ENCODE measurements at regions not wholly inside any gene's neighbourhood (a gene's known extent, or its start where the extent isn't known, plus 50 kb on each side); places are given as distances from the start of the nearest gene placed in this dataset.
"Not testable (repeated sequence)": the region's sequence is repeated elsewhere in the genome, so short reads cannot be mapped to it uniquely, and the experiment has no call there.

DNA sequence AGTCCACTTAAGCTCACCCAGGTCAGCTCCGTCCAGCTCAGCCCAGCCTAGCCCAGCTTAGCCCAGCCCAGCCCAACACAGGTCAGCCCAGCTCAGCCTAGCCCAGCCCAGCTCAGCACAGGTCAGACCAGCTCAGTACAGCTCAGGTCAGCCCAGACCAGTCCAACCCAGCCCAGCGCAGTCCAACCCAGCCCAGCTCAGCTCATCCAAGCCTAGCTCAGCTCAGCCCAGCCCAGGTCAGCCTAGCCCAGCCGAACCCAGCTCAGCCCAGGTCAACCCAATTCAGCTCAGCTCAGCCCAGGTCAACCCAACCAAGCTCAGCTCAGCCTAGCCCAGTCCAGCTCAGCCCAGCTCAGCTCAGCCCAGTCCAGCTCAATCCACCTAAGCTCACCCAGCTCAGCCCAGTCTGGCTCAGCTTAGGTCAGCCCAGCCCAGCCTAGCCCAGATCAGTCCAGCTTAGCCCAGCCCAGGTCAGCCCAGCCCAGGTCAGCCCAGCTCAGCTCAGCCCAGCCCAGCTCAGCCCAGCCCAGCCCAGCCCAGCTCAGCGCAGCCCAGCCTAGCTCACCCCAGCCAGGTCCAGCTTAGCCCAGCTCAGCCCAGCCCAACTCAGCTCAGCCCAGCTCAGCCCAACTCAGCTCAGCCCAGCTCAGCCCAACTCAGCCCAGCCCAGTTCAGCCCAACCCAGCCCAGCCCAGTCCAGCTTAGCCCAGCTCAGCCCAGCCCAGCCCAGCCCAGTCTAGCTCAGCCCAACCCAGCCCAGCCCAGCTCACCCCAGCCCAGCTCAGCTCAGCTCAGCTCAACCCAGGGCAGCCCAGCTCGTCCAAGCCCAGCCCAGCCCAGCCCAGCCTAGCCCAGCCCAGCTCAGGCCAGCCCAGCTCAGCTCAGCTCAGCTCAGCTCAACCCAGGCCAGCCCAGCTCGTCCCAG lies 184.0 kb downstream of the TMEM121 start:
- no peak for DNase-seq (ENCODE audit: low read depth)

DNA sequence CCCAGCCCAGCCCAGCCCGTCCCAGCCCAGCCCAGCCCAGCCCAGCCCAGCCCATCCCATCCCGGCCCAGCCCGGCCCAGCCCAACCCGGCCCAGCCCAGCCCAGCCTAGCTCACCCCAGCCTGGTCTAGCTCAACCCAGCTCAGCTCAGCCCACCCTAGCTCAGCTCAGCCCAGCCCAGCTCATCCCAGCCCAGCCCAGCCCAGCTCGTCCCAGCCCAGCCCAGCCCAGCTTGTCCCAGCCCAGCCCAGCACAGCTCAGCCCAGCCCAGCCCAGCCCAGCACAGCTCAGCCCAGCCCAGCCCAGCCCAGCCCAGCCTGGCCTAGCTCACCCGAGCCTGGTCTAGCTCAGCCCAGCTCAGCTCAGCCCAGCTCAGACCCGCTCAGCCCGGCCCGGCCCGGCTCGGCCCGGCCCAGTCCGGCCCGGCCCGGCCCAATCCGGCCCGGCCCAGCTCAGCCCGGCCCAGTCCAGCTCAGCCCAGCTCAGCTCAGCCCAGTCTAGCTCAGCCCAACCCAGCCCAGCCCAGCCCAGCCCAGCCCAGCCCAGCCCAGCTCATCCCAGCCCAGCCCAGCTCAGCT lies 184.7 kb downstream of the TMEM121 start:
- no peak for DNase-seq (ENCODE audit: low read depth)

DNA sequence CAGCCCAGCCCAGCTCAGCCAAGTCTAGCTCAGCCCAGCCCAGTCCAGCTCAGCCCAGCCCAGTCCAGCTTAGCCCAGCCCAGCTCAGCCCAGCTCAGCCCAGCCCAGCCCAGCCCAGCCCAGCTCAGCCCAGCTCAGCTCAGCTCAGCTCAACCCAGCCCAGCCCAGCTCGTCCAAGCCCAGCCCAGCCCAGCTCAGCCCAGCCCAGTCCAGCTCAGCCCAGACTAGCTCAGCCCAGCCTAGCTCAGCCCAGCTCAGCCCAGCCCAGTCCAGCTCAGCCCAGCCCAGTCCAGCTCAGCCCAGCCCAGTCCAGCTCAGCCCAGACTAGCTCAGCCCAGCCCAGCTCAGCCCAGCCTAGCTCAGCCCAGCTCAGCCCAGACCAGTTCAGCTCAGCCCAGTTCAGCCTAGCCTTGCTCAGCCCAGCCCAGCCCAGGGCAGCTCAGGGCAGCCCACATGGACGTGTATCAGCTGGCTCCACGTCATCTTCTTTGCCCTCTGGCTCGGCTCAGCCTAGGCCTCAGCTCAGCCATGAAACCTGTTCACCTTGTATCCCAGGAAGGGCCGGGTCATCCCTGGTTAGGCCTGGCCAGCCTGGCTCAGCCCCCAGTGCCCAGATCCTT lies 185.6 kb downstream of the TMEM121 start:
- DNase-seq (ENCODE audit: low read depth) = no peak

DNA sequence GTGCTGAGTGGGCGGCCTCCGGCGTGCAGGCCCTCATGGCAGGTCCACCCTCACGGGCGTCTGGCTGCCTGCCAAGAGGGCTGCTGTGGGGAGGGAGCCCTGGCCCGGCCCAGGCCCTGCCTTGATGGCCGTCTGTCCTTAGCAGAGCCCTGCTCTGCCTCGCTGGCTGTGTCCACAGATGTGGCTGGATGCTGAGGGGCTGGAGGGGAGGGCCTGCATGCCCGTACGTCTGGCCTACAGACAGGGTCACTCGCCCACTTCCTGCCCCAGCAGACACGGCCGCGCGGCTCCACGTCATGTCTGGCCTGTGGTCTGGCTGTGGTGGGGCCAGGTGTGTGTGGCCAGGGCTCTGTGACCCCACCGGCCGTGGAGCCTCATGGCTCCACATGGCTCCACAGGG lies 186.3 kb downstream of the TMEM121 start:
- DNase-seq (ENCODE audit: low read depth) = not testable (repeated sequence)

DNA sequence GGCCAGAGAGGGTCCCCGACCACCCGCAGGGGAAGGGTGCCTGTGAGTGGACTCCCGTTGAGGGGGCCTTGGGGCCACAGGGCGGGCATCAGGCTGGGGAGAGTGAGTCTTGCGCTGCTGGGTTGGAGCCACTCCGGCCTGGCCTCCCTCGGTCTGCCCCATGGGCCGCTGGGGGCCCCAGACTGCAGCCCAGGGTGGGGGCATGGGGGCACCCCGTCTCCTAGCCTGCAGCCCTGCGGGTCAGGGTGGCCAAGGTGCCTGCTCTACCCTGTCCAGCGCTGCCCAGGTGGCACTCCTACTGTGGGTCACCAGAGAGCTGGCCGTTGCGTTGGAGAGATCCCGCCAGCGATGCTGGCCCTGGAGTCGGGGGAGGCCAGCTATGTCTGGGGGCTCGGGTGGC lies 186.8 kb downstream of the TMEM121 start:
- DNase-seq (ENCODE audit: low read depth) = not testable (repeated sequence)

DNA sequence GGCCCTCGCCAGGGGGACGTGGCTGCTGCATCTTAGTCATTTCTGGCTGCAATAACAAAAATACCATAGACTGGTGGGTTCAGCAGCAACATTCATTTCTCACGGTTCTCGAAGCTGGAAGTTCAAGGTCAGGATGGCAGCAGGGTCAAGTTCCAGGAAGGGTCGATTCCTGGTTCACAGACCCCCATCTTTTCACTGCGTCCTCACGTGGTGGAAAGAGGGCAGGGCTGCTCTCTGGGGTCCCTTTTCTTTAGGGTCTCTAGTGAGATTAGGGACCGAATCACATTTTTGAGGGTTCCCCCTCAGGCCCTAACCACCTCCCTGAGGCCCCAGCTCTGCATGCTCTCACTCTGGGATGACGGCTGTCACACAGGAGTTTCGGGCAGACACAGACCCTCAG lies 187.5 kb downstream of the TMEM121 start:
- DNase-seq (ENCODE audit: low read depth) = not testable (repeated sequence)

DNA sequence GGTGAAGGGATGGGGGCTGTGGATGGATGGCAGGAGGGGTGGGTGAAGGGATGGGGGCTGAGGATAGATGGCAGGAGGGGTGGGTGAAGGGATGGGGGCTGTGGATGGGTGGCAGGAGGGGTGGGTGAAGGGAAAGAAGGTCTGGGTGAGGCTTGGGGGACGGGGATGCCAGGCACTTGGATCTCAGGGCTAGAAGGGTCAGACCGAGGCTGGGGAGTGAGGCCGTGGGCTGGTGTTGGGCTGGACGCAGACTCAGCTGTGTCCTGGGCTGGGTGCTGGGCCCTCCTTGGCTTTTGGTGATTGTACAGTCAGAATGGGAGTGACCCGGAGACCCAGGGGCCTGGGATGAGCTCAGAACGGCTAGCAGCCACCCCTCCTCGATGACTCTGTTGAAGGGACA lies 192.4 kb downstream of the TMEM121 start:
- DNase-seq (ENCODE audit: low read depth) = not testable (repeated sequence)

DNA sequence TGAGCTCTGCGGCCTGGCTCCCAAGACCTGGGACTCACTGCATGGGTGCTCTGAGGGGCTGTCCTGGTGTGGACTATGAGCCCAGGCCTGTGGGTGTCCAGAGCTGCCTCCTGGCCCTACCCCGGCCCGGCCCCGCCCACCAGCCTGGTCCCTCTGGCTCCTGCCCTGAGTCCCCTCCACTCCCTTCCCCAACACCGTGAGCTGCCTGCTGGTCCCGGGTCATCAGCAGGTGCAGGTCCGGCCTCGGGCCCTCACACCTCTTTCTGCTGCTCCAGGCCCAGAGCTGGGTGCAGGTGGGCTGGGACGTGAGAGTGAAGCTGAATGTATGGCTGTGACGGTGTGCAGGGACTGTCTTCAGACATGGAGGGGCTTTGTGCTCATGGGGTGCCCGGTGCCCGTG lies 193.7 kb downstream of the TMEM121 start:
- not testable (repeated sequence) for DNase-seq (ENCODE audit: low read depth)

DNA sequence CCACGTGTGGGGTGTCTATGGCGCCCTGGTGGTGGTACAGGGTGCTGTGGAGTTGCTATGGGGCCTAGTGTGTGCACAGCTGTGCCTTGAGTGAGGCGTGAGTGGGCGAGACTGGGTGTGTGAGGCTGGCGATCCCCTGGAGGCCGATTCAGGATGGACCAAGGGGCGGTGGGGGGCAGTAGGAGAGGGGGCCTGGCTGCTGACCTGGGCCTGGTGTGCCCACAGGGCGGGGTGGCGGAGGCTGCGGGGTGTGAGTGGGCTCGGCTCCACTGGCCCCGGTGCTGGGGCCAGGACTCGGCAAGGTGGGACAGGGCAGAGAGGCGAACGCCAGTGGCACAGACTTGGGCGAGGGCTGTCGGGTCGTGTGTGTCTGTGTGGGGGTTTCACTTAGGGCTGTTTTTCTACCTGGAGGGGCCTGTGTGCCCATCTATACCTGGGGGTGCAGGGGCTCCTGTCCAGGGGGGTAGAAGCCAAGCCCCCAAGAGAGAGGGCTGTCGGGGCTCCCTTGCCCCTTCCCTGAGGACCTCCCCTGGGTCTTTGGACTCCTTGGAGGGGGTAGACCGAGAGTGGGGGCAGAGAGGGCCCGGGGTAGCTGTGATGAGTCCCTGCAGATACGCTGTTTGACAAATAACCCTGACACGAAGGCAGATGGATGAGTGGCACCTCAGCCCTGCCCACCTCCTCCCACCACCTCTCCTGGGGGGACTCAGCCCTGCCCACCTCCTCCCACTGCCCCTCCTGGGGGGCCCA lies 194.6 kb downstream of the TMEM121 start:
- DNase-seq (ENCODE audit: low read depth) = not testable (repeated sequence)

DNA sequence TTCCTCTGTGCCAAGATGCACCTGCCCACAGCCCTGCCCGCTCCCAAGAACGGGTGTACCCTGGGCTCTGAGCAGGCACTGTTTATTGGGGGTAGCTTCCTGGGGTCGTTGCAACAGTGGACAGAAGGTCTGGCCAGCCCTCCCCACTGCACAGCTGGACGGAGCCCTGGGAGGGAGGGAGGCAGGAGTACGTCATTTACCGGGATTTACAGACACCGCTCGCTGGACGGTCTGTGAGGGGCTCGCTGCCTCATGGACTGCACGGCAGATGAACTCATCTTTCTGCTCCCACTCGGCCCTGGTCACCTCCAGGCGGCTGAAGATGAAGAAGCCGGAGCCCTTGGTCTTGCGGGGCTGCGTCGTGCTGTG lies 195.2 kb downstream of the TMEM121 start:
- DNase-seq (ENCODE audit: low read depth) = not testable (repeated sequence)

DNA sequence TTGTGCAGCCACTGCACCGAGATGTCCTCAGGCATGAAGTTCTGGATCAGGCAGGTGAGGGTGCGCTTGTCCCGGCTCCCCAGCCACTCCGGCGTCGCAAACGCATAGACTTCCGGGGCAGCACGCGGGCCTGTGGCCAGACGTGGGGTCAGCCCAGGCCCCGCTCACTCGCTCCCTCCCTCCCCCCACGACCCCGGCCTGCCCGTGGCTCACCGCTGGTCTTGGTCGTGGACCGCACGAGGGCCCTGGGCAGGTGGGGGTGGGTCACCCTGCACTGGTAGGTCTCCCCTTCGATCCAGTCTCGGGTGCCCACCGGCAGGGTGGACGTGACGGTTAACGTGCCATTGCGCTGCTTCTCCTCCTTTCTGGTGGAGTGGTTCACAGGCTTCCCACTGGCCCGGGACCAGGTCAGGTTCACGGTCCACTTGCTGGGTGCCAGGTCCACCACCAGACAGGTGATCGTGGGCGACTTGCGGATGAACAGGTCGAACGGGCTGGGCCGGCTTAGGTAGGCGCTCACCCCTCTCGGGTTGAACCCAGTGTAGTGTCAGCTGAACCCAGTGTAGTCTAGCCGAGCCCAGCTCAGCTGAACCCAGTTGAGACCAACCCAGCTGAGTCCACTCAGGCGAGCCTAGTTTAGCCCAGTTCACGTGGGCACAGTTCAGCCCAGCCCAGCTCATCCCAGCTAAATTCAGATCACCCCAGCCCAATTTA lies 195.8 kb downstream of the TMEM121 start:
- DNase-seq (ENCODE audit: low read depth) = not testable (repeated sequence)

DNA sequence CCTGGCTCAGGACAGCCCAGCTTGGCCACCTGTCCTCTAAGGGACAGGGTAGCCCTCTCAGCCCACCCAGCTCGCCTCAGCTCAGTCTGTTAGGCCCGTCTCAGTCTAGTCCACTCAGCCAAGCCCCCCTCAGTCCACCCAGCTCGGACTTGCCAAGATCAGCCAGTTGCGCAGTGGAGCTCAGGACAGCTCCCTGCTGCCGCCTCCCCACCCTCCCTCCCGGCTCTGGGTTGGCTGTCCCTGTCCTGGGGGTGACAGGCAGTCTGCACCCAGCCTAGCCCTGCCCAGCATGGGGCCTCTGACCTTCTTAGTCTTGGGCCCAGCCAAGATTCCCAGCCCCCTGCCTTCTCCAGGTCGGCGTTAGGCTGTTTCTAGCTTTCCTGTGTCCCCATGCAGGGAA lies 196.9 kb downstream of the TMEM121 start:
- DNase-seq (ENCODE audit: low read depth) = not testable (repeated sequence)

DNA sequence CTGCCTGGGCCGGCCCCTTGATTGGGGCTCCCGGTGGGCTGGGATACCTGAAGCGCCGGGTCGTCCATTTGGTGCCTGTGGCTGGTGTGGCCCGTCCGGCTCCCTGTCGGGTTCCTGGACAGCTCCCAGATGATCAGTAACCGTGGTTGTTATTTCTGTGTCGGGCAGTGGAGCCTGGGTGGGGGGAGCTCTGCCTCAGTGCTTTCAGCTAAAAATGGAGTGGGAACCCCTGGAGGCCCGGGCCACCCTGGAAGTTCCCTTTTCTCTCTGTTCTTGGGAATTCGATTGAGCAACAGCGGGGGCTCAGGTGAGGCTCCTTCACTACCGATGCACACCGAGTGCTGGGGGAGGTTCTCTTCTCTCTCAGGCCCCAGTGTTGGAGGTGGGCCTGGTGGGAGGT lies 197.4 kb downstream of the TMEM121 start:
- not testable (repeated sequence) for DNase-seq (ENCODE audit: low read depth)

DNA sequence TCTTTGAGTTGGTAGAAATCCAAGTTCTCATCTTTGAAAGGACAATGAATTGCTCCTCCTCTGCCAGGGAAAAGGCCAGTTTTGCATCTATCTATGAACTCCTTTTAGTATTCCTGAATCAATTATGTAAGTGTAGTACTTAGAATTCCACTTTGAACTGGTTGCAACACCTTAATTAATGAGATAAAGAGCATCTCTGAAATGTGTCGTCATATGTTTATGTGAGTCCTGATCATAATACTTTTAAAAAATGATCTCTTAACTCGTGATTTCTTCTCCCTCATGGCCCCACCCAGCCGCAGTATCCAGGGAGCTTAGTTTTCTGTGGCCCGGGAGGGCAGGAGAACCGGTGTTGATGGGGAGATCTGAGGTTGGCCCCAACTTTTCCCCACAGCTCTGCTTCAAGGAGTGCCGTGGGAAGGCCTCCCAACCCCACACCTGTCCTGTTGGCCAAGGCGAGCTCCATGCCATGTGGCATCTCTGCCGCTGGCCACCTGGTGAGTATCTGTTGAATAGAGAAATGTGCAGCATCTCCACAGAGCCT lies 203.5 kb downstream of the TMEM121 start:
- DNase-seq (ENCODE audit: low read depth) = not testable (repeated sequence)

DNA sequence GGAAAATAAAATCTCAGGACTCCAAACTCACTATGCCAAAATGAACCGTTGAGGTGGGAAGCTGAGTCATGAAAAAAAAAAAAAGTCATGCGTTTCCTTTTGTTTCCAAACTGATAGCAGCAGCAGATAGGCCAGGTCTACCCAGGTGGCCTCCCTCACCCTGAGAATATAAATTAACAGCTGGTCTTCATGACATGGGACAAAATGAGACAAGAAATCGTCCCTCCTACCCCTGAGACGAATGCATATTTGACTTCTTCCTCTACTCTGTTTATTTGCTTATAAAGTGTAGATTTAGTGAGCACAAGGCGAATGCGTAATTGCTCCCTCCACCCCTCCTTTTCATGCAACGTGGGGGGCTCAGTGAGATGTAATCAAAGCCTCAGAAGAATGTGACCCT lies 204.3 kb downstream of the TMEM121 start:
- DNase-seq (ENCODE audit: low read depth) = not testable (repeated sequence)

DNA sequence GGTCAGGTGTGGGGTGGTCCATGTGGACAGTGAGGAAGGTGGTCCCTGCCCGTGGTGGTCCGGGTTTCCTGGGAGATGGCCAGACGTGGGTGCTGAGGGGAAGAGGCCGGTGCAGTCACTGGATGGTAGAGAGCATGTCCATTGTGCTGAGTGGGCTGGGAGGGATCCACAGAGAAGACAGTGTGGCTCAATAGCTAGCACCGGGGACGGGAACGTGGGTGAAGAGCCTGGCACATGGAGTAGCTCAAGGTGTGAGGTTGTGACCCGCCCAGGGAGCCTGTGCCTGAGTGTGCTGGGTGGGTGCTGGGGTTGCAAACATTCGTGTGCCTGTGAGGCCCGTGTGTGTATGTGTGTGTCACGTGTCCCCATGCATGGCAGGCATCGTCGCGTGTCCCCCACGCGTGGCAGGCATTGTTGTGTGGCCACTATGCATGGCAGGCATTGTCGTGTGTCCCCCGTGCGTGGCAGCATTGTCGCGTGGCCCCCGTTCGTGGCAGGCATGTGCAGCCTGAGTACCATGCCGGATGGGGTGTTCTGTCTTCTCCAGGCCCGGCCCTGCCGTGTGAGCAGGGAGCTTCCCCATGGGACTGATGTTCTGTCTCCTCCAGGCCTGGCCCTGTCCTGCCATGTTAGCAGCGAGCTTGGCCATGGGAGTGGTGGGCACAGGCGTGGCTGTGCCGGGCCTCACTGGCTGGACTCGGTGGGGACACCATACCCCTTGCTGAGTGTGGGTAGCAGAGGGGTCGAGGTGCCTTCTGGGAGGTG lies 205.0 kb downstream of the TMEM121 start:
- DNase-seq (ENCODE audit: low read depth) = not testable (repeated sequence)

DNA sequence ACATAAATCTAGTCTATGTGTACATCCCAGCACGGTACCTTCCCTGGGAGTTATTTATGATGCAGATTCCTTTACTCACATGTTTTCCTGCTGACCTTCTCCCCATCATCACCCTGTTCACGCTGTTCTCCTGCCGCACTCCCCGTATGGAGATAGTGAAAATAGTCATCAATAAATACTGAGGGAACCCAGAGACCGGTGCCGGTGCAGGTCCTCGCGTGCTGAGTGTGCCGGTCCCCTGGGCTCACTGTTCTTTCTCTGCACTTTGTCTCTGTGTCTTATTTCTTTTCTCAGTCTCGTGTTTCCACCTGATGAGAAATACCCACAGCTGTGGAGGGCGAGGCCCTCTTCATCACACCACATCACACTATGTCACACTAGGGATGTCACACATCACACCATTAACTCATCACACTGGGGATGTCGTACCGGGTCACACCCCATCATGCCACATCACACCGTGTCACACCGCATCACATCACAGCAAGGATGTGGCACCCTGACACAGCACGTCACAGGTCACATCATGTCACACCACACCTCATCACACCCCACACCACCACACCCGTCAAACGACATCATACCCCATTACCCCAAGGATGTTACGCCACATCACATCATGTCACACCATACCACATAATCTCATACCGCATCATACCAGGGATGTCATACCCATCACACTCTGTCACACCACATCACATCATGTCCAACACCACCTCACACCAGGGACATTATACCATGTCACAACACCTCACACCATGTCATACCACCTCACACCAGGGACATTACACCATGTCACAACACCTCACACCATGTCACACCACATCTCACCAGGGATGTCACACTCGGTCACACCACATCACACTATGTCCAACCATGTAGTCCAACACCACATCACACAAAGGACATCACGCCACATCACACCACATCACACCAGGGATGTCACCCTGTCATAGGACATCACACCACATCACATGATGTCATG lies 207.0 kb downstream of the TMEM121 start:
- DNase-seq (ENCODE audit: low read depth) = no peak

DNA sequence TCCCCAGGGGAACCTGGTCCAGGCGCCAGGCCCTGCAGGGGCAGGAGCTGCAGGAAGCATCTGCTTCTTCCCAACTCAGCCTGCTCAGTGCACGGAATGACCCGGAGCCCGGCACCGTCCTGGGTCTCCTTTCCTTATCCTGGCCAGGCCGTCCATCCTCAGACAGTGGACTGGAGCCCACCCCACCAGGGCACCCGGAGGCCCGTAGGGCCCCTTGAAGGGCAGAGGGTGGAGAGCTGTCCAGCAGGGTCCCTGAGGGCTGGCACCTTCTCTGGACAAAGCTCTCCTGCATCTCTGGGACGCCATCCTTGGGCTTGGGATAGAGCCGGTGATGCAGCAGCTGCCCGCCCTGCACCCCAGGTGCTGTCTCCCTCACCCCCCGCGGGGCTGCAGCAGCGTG lies 207.9 kb downstream of the TMEM121 start:
- not testable (repeated sequence) for DNase-seq (ENCODE audit: low read depth)

DNA sequence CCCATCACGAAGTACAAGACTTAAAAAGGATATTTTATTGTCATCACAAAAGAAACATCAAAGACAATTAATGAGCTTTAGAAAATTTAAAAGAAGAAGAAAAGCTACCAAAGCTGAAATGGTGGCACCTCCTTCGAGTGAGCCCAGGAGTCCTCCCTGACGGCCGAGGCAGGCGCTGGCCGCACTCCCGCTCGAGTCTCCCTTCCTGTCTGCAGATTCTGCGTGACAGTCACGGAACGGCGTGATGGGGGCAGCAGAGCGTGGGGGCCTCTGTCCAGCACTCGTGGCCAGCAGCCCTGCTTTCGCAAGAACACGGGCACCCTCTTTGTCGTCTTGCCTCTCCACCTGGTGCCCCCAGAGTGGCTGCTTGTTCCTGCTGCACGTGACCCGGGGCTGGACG lies 209.9 kb downstream of the TMEM121 start:
- not testable (repeated sequence) for DNase-seq (ENCODE audit: low read depth)
